ENCODE measurements at regions not wholly inside any gene's neighbourhood (a gene's known extent, or its start where the extent isn't known, plus 50 kb on each side); places are given as distances from the start of the nearest gene placed in this dataset.

GRCh38 chr4:132382243-132382642 is 766.9 kb upstream of the PCDH10 start:
- TF ChIP-seq EZH2 (IDR thresholded peaks at IDR 0.05; ENCODE audit: borderline replicate concordance) (no peak), CTCF (IDR thresholded peaks at IDR 0.05; ENCODE audit: poor library complexity) (no peak), EZH2phosphoT487 (IDR thresholded peaks at IDR 0.05; ENCODE audit: low read depth, severe bottlenecking, unreplicated experiment) (no peak)
